Uterus (tissue), 2 donors: ENCODE measurements at regions not wholly inside any gene's neighbourhood (a gene's known extent, or its start where the extent isn't known, plus 50 kb on each side); places are given as distances from the start of the nearest gene placed in this dataset.

Experiments used
- CTCF ChIP-seq, 4 experiments: fragments of 200-600 bp in 2 of 4; fragments of 450-650 bp in 2 of 4; sonication (generic) in 2 of 4; IDR thresholded peaks; one replicate each; pipeline ENCODE4 v1.5.1; 2016 to 2019; ENCODE audit warnings: antibody characterized with exemption in 4 of 4, mild to moderate bottlenecking in 2 of 4, moderate library complexity in 1 of 4
- POLR2A ChIP-seq, 2 donors: fragments of 450-650 bp; IDR thresholded peaks; one replicate each; pipeline ENCODE4 v1.6.1; 2016; ENCODE audit warnings: antibody characterized with exemption in 2 of 2, mild to moderate bottlenecking in 1 of 2, moderate library complexity in 1 of 2

- TF ChIP-seq CTCF (IDR thresholded peaks at IDR 0.05) = no peak
- TF ChIP-seq POLR2A (IDR thresholded peaks at IDR 0.05) = no peak
Measured at GRCh38 chr20:24118441-24119175, 130.0 kb upstream of the GGTLC1 start.
